KBM-7 (cell line): ENCODE measurements at regions not wholly inside any gene's neighbourhood (a gene's known extent, or its start where the extent isn't known, plus 50 kb on each side); places are given as distances from the start of the nearest gene placed in this dataset.
"Not testable (repeated sequence)": the region's sequence is repeated elsewhere in the genome, so short reads cannot be mapped to it uniquely, and the experiment has no call there.

Experiments
- DNase-seq: peaks from one replicate; pipeline ENCODE4 v3.0.0-alpha.2; 2015
- in situ Hi-C: fragments of 300-500 bp; cut with MboI; formaldehyde crosslinking; loops from 2 replicates; pipeline ENCODE4 v1.14.3; 2020; ENCODE audit warnings: low sequenced_read_pairs, low pct_unique_long_range_greater_than_20kb, mixed read lengths

GRCh38 chr2:31683506-31683905 lies 102.8 kb upstream of the SRD5A2 start:
- in situ Hi-C loops, DNase-seq: not testable (repeated sequence)

GRCh38 chr2:31675485-31675901 lies 94.8 kb upstream of the SRD5A2 start:
- DNase-seq, result peak; percentile 25
- in situ Hi-C loops, result no loop called here

GRCh38 chr2:31674446-31674845 lies 93.7 kb upstream of the SRD5A2 start:
- in situ Hi-C loops, result no loop called here

GRCh38 chr2:31666878-31667277 lies 86.1 kb upstream of the SRD5A2 start:
- in situ Hi-C loops, result no loop called here

More at GRCh38 chr2:31674446-31674845, 93.7 kb upstream of the SRD5A2 start:
- no peak for DNase-seq

GRCh38 chr2:31664949-31665724 lies 84.4 kb upstream of the SRD5A2 start:
- no peak for DNase-seq
- in situ Hi-C loops, result no loop called here

More at GRCh38 chr2:31666878-31667277, 86.1 kb upstream of the SRD5A2 start:
- no peak for DNase-seq

- DNase-seq, result no peak
- in situ Hi-C loops, result no loop called here
Measured at GRCh38 chr2:31660812-31661335, 80.1 kb upstream of the SRD5A2 start.

GRCh38 chr2:31660165-31660564 lies 79.4 kb upstream of the SRD5A2 start:
- DNase-seq, result no peak
- in situ Hi-C loops, result no loop called here

- in situ Hi-C loops, result no loop called here
- DNase-seq, result no peak
Measured at GRCh38 chr2:31654241-31654640, 73.5 kb upstream of the SRD5A2 start.

- DNase-seq, result no peak
- in situ Hi-C loops, result no loop called here
Measured at GRCh38 chr2:31651736-31652135, 71.0 kb upstream of the SRD5A2 start.

- DNase-seq, result no peak
- in situ Hi-C loops, result no loop called here
Measured at GRCh38 chr2:31651267-31651666, 70.5 kb upstream of the SRD5A2 start.

- no peak for DNase-seq
- in situ Hi-C loops, result no loop called here
Measured at GRCh38 chr2:31644551-31644950, 63.8 kb upstream of the SRD5A2 start.

- in situ Hi-C loops, result no loop called here
- no peak for DNase-seq
Measured at GRCh38 chr2:31642707-31643106, 62.0 kb upstream of the SRD5A2 start.

GRCh38 chr2:31632201-31632600 lies 51.5 kb upstream of the SRD5A2 start:
- in situ Hi-C loops, result not testable (repeated sequence)

More at GRCh38 chr2:31632201-31632600, 51.5 kb upstream of the SRD5A2 start:
- not testable (repeated sequence) for DNase-seq
